Skeletal muscle satellite cell (primary cell): ENCODE measurements at regions not wholly inside any gene's neighbourhood (a gene's known extent, or its start where the extent isn't known, plus 50 kb on each side); places are given as distances from the start of the nearest gene placed in this dataset. TPM values are rescaled to one million over a fixed set of nuclear protein-coding genes. Genes with fewer than 3 reads are reported as not detected.
"Not testable (repeated sequence)": the region's sequence is repeated elsewhere in the genome, so short reads cannot be mapped to it uniquely, and the experiment has no call there.

Source experiments
- H3K27me3 ChIP-seq: 2 replicates; pipeline ENCODE4 v1.7.0; 2013; ENCODE audit warnings: low read length; ENCODE audit not compliant: control insufficient read depth, insufficient read depth
- H3K36me3 ChIP-seq: 2 replicates; pipeline ENCODE4 v1.7.0; 2013; ENCODE audit warnings: mild to moderate bottlenecking, control low read depth, low read length; ENCODE audit not compliant: insufficient read depth
- H3K4me1 ChIP-seq: 2 replicates; pipeline ENCODE4 v1.7.0; 2013; ENCODE audit warnings: low read length; ENCODE audit not compliant: control insufficient read depth, insufficient read depth
- H3K4me2 ChIP-seq: 2 replicates; pipeline ENCODE4 v1.7.0; 2013; ENCODE audit warnings: mild to moderate bottlenecking, low read length
- H3K4me3 ChIP-seq: 2 replicates; pipeline ENCODE4 v1.7.0; 2013; ENCODE audit warnings: low read length
- H3K9ac ChIP-seq: 2 replicates; pipeline ENCODE4 v1.7.0; 2013; ENCODE audit warnings: mild to moderate bottlenecking, low read depth, low read length, moderate library complexity
- H3K9me3 ChIP-seq: replicated peaks from 2 replicates; pipeline ENCODE4 v1.7.0; 2013; ENCODE audit warnings: mild to moderate bottlenecking, control low read depth, low read length
- small RNA-seq: library from RNA; depleted of rRNA; stranded (forward); fragments of <200 nt; gene quantifications from one replicate; pipeline ENCODE3, GENCODE V24; 2012

GRCh38 chr9:63703670-63704069 is 1581.3 kb downstream of the FOXD4L5 start:
- not testable (repeated sequence) for H3K4me2 ChIP-seq, H3K36me3 ChIP-seq, H3K9ac ChIP-seq, H3K27me3 ChIP-seq, H3K9me3 ChIP-seq, H3K4me3 ChIP-seq, H3K4me1 ChIP-seq

GRCh38 chr9:63703138-63703665 is 1581.8 kb downstream of the FOXD4L5 start:
- H3K9ac ChIP-seq, H3K4me2 ChIP-seq, H3K4me1 ChIP-seq, H3K4me3 ChIP-seq, H3K27me3 ChIP-seq, H3K36me3 ChIP-seq, H3K9me3 ChIP-seq: not testable (repeated sequence)

Small RNAs in the stretch of these regions (small RNA-seq; reads per million reads assigned to genes)
- not detected for gene MIR4477B
- not detected for gene PTGER4P3
- not detected for gene RNA5SP284
